GM21786 (cell line): ENCODE measurements at regions not wholly inside any gene's neighbourhood (a gene's known extent, or its start where the extent isn't known, plus 50 kb on each side); places are given as distances from the start of the nearest gene placed in this dataset.

Source experiments
- ATAC-seq: cut with Tn5 transposase; IDR thresholded peaks from one replicate; pipeline ENCODE4 v1.9.1; 2021; ENCODE audit not compliant: unreplicated experiment

- no peak for ATAC-seq
Observed at GRCh38 chr18:77501266-77501665, 251.6 kb downstream of the GALR1 start.

GRCh38 chr18:77505499-77505898 lies 255.9 kb downstream of the GALR1 start:
- no peak for ATAC-seq

- ATAC-seq, result no peak
Observed at GRCh38 chr18:77512152-77512551, 262.5 kb downstream of the GALR1 start.

- ATAC-seq, result no peak
Observed at GRCh38 chr18:77517901-77518300, 268.3 kb downstream of the GALR1 start.

GRCh38 chr18:77520767-77521166 lies 271.1 kb downstream of the GALR1 start:
- no peak for ATAC-seq

- ATAC-seq, result no peak
Observed at GRCh38 chr18:77522051-77522675, 272.5 kb downstream of the GALR1 start.

GRCh38 chr18:77524909-77525308 lies 275.3 kb downstream of the GALR1 start:
- ATAC-seq, result no peak

- no peak for ATAC-seq
Observed at GRCh38 chr18:77526962-77527361, 277.3 kb downstream of the GALR1 start.

- ATAC-seq, result no peak
Observed at GRCh38 chr18:77528872-77529271, 279.2 kb downstream of the GALR1 start.

GRCh38 chr18:77529492-77530176 lies 280.0 kb downstream of the GALR1 start:
- ATAC-seq, result no peak

GRCh38 chr18:77530732-77531131 lies 281.1 kb downstream of the GALR1 start:
- ATAC-seq, result no peak

GRCh38 chr18:77539860-77540259 lies 290.2 kb downstream of the GALR1 start:
- no peak for ATAC-seq

- no peak for ATAC-seq
Observed at GRCh38 chr18:77544792-77545191, 295.1 kb downstream of the GALR1 start.

- no peak for ATAC-seq
Observed at GRCh38 chr18:77547757-77548156, 298.1 kb downstream of the GALR1 start.

- no peak for ATAC-seq
Observed at GRCh38 chr18:77548790-77549420, 299.3 kb downstream of the GALR1 start.

- no peak for ATAC-seq
Observed at GRCh38 chr18:77550625-77551024, 301.0 kb downstream of the GALR1 start.

GRCh38 chr18:77551055-77551454 lies 301.4 kb downstream of the GALR1 start:
- no peak for ATAC-seq

GRCh38 chr18:77552945-77553344 lies 303.3 kb downstream of the GALR1 start:
- no peak for ATAC-seq

- ATAC-seq, result no peak
Observed at GRCh38 chr18:77554061-77554460, 304.4 kb downstream of the GALR1 start.

- no peak for ATAC-seq
Observed at GRCh38 chr18:77557046-77557587, 307.5 kb downstream of the GALR1 start.

GRCh38 chr18:77559274-77559910 lies 309.7 kb downstream of the GALR1 start:
- ATAC-seq, result no peak
